GM19452 (cell line): ENCODE measurements at regions not wholly inside any gene's neighbourhood (a gene's known extent, or its start where the extent isn't known, plus 50 kb on each side); places are given as distances from the start of the nearest gene placed in this dataset.

Experiments used
- ATAC-seq: cut with Tn5 transposase; IDR thresholded peaks from one replicate; pipeline ENCODE4 v1.9.1; 2021; ENCODE audit not compliant: unreplicated experiment

GRCh38 chr4:32460972-32461371 is 1740.8 kb downstream of the PCDH7 start:
- no peak for ATAC-seq

GRCh38 chr4:32462944-32463343 is 1742.8 kb downstream of the PCDH7 start:
- ATAC-seq, result no peak

GRCh38 chr4:32470087-32470585 is 1750.0 kb downstream of the PCDH7 start:
- no peak for ATAC-seq

GRCh38 chr4:32472918-32473317 is 1752.7 kb downstream of the PCDH7 start:
- ATAC-seq, result no peak

GRCh38 chr4:32475710-32476109 is 1755.5 kb downstream of the PCDH7 start:
- ATAC-seq, result no peak

GRCh38 chr4:32477518-32477917 is 1757.3 kb downstream of the PCDH7 start:
- no peak for ATAC-seq

- ATAC-seq, result no peak
Observed at GRCh38 chr4:32485956-32486355, 1765.8 kb downstream of the PCDH7 start.

- ATAC-seq, result no peak
Observed at GRCh38 chr4:32488690-32489089, 1768.5 kb downstream of the PCDH7 start.

GRCh38 chr4:32499171-32499570 is 1779.0 kb downstream of the PCDH7 start:
- ATAC-seq, result no peak

- ATAC-seq, result no peak
Observed at GRCh38 chr4:32503241-32503640, 1783.1 kb downstream of the PCDH7 start.

- ATAC-seq, result no peak
Observed at GRCh38 chr4:32506067-32506466, 1785.9 kb downstream of the PCDH7 start.

- no peak for ATAC-seq
Observed at GRCh38 chr4:32519060-32519459, 1798.9 kb downstream of the PCDH7 start.

- ATAC-seq, result no peak
Observed at GRCh38 chr4:32525420-32525819, 1805.3 kb downstream of the PCDH7 start.

- ATAC-seq, result no peak
Observed at GRCh38 chr4:32544846-32545245, 1824.7 kb downstream of the PCDH7 start.

- ATAC-seq, result no peak
Observed at GRCh38 chr4:32551943-32552342, 1831.8 kb downstream of the PCDH7 start.

GRCh38 chr4:32560306-32560705 is 1840.1 kb downstream of the PCDH7 start:
- ATAC-seq, result no peak

GRCh38 chr4:32562010-32562409 is 1841.8 kb downstream of the PCDH7 start:
- ATAC-seq, result no peak

- ATAC-seq, result no peak
Observed at GRCh38 chr4:32564626-32565025, 1844.5 kb downstream of the PCDH7 start.

GRCh38 chr4:32569861-32570260 is 1849.7 kb downstream of the PCDH7 start:
- no peak for ATAC-seq

GRCh38 chr4:32572366-32572765 is 1852.2 kb downstream of the PCDH7 start:
- no peak for ATAC-seq

- no peak for ATAC-seq
Observed at GRCh38 chr4:32574803-32575202, 1854.6 kb downstream of the PCDH7 start.

- ATAC-seq, result no peak
Observed at GRCh38 chr4:32589097-32589496, 1868.9 kb downstream of the PCDH7 start.

GRCh38 chr4:32589853-32590252 is 1869.7 kb downstream of the PCDH7 start:
- ATAC-seq, result no peak

- no peak for ATAC-seq
Observed at GRCh38 chr4:32597354-32597753, 1877.2 kb downstream of the PCDH7 start.
